Tibial artery (tissue), 4 donors: ENCODE measurements at regions not wholly inside any gene's neighbourhood (a gene's known extent, or its start where the extent isn't known, plus 50 kb on each side); places are given as distances from the start of the nearest gene placed in this dataset.

ENCODE experiments used
- DNase-seq, 2 donors: peaks; one replicate each; pipeline ENCODE4 v3.0.0-alpha.2; 2019
- H3K27ac ChIP-seq, 2 donors: fragments of 200-600 bp; sonication (generic) in 1 of 2; 1 replicate in 1 of 2; 2 replicates in 1 of 2; pipeline ENCODE4 v1.5.1; 2018 to 2019; ENCODE audit warnings: mild to moderate bottlenecking in 1 of 2
- H3K27me3 ChIP-seq, 2 donors: fragments of 200-600 bp; sonication (generic) in 1 of 2; one replicate each; pipeline versions ENCODE4 v1.5.1 to v1.6.0; 2016 to 2019
- H3K36me3 ChIP-seq, 3 donors: fragments of 200-600 bp; sonication (generic) in 2 of 3; one replicate each; pipeline ENCODE4 v1.5.1; 2016 to 2019; ENCODE audit warnings: mild to moderate bottlenecking in 2 of 3
- H3K4me1 ChIP-seq, 4 donors: fragments of 200-600 bp; sonication (generic) in 2 of 4; 1 replicate in 3 of 4; 2 replicates in 1 of 4; pipeline ENCODE4 v1.5.1; 2016 to 2019
- H3K4me3 ChIP-seq, 2 donors: fragments of 200-600 bp; sonication (generic) in 1 of 2; 1 replicate in 1 of 2; 2 replicates in 1 of 2; pipeline ENCODE4 v1.5.1; 2018 to 2019; ENCODE audit warnings: mild to moderate bottlenecking in 2 of 2
- H3K9me3 ChIP-seq, 3 donors: fragments of 200-600 bp; sonication (generic) in 1 of 3; one replicate each; pipeline ENCODE4 v1.5.1; 2016 to 2019
- CTCF ChIP-seq, 2 experiments: fragments of 200-600 bp in 1 of 2; fragments of 450-650 bp in 1 of 2; IDR thresholded peaks; one replicate each; pipeline ENCODE4 v1.5.1; 2017 to 2019; ENCODE audit warnings: antibody characterized with exemption in 2 of 2, mild to moderate bottlenecking in 1 of 2, moderate library complexity in 1 of 2
- intact Hi-C: fragments of 100-400 bp; cut with DNase I; formaldehyde crosslinking; loops from one replicate; pipeline ENCODE4 v1.15.0; 2023; ENCODE audit warnings: low total_unique reads

DNA sequence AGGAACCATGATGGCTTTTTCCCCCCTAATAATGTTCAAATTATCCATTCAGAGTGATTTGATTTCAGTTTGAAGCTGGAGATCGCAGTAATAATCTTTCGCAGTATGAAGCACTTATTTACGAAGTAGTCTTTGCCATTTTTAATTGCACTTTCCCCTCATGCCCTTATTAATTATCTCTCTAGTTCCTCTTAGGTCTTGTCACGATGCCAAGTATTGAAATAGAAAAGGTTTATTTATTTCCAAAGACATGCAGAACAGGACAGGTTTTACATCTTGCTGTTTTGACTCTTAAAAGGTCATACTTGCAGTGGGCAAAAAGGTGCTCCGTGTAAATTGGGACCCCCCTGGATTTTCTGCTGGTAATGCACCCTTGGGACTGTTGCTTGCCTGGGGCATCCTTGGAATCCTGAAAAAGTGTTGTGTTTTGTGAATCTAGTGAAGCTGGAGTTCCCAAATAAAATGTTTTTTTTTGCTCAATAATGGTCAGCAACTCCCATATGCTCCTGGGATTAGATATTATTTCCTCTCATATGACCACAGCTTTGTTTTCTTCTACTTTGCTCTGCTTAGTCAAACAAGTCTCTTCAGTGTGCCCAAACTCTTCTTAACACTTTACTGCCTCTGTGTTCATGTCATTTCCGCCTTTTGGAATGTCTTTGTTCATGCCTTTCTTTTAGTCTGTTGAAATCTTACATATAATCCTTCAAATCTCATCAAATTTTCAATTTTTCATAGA lies 278.3 kb downstream of the TMEM38B start:
- Histone ChIP-seq H3K4me1 (peaks cover 0 to 19% (median 0%) of the 10 kb centered on the region in 4 donors), H3K4me3 (no peak overlapping the region), H3K9me3 (no peaks in the 10 kb centered on the region), H3K27me3 (no peaks in the 10 kb centered on the region), H3K36me3 (no peaks in the 10 kb centered on the region), H3K27ac (no peak overlapping the region)
- no peak for DNase-seq
- intact Hi-C loops, result no loop called here
- no peak for TF ChIP-seq CTCF (IDR thresholded peaks at IDR 0.05)

- TF ChIP-seq CTCF (IDR thresholded peaks at IDR 0.05), result no peak
- Histone ChIP-seq H3K4me1 (peaks cover 0 to 19% (median 0%) of the 10 kb centered on the region in 4 donors), H3K4me3 (no peak overlapping the region), H3K9me3 (no peaks in the 10 kb centered on the region), H3K27me3 (no peaks in the 10 kb centered on the region), H3K36me3 (no peaks in the 10 kb centered on the region), H3K27ac (no peak overlapping the region)
- intact Hi-C loops, result no loop called here
- DNase-seq, result no peak
These were observed 279.6 kb downstream of the TMEM38B start for GRCh38 chr9:105973951-105974351.

DNA sequence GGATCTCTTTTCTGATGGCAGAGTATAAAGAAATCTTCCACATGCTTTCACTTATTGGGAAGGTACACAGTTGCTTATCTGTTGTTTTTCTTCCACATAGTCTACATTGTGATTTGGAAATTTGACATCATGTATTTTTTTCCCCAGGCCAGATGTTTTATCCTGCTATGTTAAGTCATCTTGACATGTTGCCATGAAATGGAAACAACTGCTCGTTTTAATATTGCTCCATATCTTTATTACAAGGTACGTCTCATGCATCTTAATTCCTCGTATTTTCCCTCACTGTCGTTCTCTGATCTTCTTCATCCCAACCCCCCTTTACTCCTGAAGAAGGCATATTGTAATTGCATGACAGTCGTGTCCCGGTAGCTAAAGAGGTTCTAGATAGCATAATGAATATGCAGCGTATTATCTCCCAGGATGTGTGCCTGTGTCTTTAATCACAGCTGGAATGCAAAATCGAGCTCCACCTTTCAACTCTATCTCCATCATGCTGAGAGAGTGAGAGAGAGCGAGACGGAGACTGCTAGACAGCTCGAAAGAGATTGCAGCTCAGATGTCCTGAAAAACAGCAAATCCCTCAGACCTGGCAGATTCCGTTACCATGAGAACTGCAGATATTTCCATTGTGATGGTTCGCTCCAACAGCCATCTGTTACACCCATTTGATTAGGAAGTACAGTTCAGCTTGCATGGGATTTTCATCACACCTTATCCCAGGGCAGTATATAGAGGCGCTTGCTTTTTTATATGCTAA lies 281.7 kb downstream of the TMEM38B start:
- no peaks in the 10 kb centered on the region for H3K36me3 ChIP-seq
- H3K4me3 ChIP-seq, result no peak overlapping the region
- H3K4me1 ChIP-seq, result peaks cover 0 to 19% (median 0%) of the 10 kb centered on the region in 4 donors
- DNase-seq, result no peak
- intact Hi-C loops, result no loop called here
- no peak overlapping the region for H3K27ac ChIP-seq
- H3K9me3 ChIP-seq, result no peaks in the 10 kb centered on the region
- no peak for TF ChIP-seq CTCF (IDR thresholded peaks at IDR 0.05)
- no peaks in the 10 kb centered on the region for H3K27me3 ChIP-seq

DNA sequence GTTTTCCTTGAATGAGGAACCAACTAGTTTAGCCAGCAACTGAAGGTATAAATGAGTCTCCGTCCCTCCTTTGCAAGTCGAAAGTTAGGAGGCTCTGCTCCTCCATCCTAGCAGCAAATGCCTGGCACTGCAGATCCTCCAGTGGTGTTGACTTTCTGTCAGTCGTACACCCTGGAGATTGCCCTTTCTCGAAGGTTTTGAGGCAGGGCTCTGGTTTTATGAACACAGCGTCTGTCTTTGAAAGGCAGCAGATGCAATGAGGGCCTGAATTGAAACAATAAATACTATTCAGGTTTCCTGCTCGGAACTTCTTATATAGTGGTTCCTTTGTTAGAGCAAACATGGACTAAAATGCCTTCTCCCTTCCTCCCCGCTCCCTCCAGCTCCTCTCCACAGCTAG lies 284.0 kb downstream of the TMEM38B start:
- Histone ChIP-seq H3K27ac (no peak overlapping the region), H3K27me3 (no peaks in the 10 kb centered on the region), H3K4me1 (peaks cover 0 to 18% (median 0%) of the 10 kb centered on the region in 4 donors), H3K36me3 (no peaks in the 10 kb centered on the region), H3K9me3 (no peaks in the 10 kb centered on the region), H3K4me3 (no peak overlapping the region)
- intact Hi-C loops, result no loop called here
- no peak for DNase-seq
- no peak for TF ChIP-seq CTCF (IDR thresholded peaks at IDR 0.05)

DNA sequence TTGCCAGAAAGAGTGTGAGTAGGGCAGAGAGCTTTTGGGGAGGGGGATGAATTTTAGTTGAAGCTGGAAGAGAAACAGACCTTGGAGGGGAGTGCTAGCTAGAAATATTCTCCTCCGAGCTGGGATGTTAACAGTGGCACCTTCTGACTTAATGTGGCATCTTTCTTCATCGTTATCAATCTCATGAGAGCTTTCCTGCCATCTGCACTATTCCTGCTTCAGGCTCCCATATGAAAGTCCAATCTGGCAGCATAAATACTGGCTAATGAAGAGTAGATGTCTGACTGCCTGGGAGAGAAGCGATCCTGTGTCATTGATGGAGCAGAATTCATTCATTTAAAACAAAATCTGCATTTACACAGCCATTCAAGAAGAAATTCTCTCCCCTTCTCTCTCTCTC lies 284.5 kb downstream of the TMEM38B start:
- no peaks in the 10 kb centered on the region for H3K36me3 ChIP-seq
- intact Hi-C loops, result no loop called here
- no peak for TF ChIP-seq CTCF (IDR thresholded peaks at IDR 0.05)
- H3K9me3 ChIP-seq, result no peaks in the 10 kb centered on the region
- H3K4me3 ChIP-seq, result no peak overlapping the region
- no peak for DNase-seq
- H3K27me3 ChIP-seq, result no peaks in the 10 kb centered on the region
- peaks cover 0 to 14% (median 0%) of the 10 kb centered on the region in 4 donors for H3K4me1 ChIP-seq
- no peak overlapping the region for H3K27ac ChIP-seq
